ENCODE measurements at regions not wholly inside any gene's neighbourhood (a gene's known extent, or its start where the extent isn't known, plus 50 kb on each side); places are given as distances from the start of the nearest gene placed in this dataset.
"Not testable (repeated sequence)": the region's sequence is repeated elsewhere in the genome, so short reads cannot be mapped to it uniquely, and the experiment has no call there.

- no peak for DNase-seq (ENCODE audit: low spot score)
- ChIA-PET CTCF (no interaction called here), POLR2A (ENCODE audit: low non-redundant PET) (no interaction called here)
- H3K27ac ChIP-seq: no peak overlapping the region
- TF ChIP-seq CTCF (conservative IDR thresholded peaks at IDR 0.05; ENCODE audit: low read depth): no peak
Observed at GRCh38 chr3:164024786-164025185, 1053.5 kb downstream of the SI start.

GRCh38 chr3:164023480-164023879, 1054.8 kb downstream of the SI start:
- no peak for DNase-seq (ENCODE audit: low spot score)
- POLR2A ChIA-PET (ENCODE audit: low non-redundant PET): no interaction called here
- CTCF ChIA-PET: interaction anchor here (0.6 kb wide), 1 partner anchor 252 kb away, joined by 5 read pairs; no protein-coding TSS in a partner anchor
- H3K27ac ChIP-seq: no peak overlapping the region
- TF ChIP-seq CTCF (conservative IDR thresholded peaks at IDR 0.05; ENCODE audit: low read depth): no peak

GRCh38 chr3:164018500-164018899, 1059.8 kb downstream of the SI start:
- no peak for DNase-seq (ENCODE audit: low spot score)
- TF ChIP-seq CTCF (conservative IDR thresholded peaks at IDR 0.05; ENCODE audit: low read depth): no peak
- CTCF ChIA-PET: no interaction called here
- POLR2A ChIA-PET (ENCODE audit: low non-redundant PET): no interaction called here
- H3K27ac ChIP-seq: no peak overlapping the region

GRCh38 chr3:164007765-164008164, 1070.5 kb downstream of the SI start:
- no peak overlapping the region for H3K27ac ChIP-seq
- ChIA-PET POLR2A (ENCODE audit: low non-redundant PET) (no interaction called here), CTCF (interaction anchor here (0.7 kb wide), 1 partner anchor 9 kb away, joined by 3 read pairs; no protein-coding TSS in a partner anchor)
- DNase-seq (ENCODE audit: low spot score): no peak
- TF ChIP-seq CTCF (conservative IDR thresholded peaks at IDR 0.05; ENCODE audit: low read depth): no peak

- POLR2A ChIA-PET (ENCODE audit: low non-redundant PET): no interaction called here
- no peak for DNase-seq (ENCODE audit: low spot score)
- H3K27ac ChIP-seq: no peak overlapping the region
- CTCF ChIA-PET: no interaction called here
- no peak for TF ChIP-seq CTCF (conservative IDR thresholded peaks at IDR 0.05; ENCODE audit: low read depth)
Observed at GRCh38 chr3:164004205-164004604, 1074.1 kb downstream of the SI start.

GRCh38 chr3:164003016-164003415, 1075.3 kb downstream of the SI start:
- CTCF ChIA-PET; DNase-seq (ENCODE audit: low spot score); H3K27ac ChIP-seq; POLR2A ChIA-PET (ENCODE audit: low non-redundant PET): not testable (repeated sequence)

- no peak for TF ChIP-seq CTCF (conservative IDR thresholded peaks at IDR 0.05; ENCODE audit: low read depth)
- ChIA-PET POLR2A (ENCODE audit: low non-redundant PET) (no interaction called here), CTCF (no interaction called here)
- no peak for DNase-seq (ENCODE audit: low spot score)
- H3K27ac ChIP-seq: no peak overlapping the region
Observed at GRCh38 chr3:163983940-163984339, 1094.4 kb downstream of the SI start.
